Hippocampal formation (tissue), 2 donors: ENCODE measurements at regions not wholly inside any gene's neighbourhood (a gene's known extent, or its start where the extent isn't known, plus 50 kb on each side); places are given as distances from the start of the nearest gene placed in this dataset.

ENCODE experiments used
- DNase-seq, 2 donors: peaks; one replicate each; lab custom pipeline; 2025; lab: John Stamatoyannopoulos, UW

DNA sequence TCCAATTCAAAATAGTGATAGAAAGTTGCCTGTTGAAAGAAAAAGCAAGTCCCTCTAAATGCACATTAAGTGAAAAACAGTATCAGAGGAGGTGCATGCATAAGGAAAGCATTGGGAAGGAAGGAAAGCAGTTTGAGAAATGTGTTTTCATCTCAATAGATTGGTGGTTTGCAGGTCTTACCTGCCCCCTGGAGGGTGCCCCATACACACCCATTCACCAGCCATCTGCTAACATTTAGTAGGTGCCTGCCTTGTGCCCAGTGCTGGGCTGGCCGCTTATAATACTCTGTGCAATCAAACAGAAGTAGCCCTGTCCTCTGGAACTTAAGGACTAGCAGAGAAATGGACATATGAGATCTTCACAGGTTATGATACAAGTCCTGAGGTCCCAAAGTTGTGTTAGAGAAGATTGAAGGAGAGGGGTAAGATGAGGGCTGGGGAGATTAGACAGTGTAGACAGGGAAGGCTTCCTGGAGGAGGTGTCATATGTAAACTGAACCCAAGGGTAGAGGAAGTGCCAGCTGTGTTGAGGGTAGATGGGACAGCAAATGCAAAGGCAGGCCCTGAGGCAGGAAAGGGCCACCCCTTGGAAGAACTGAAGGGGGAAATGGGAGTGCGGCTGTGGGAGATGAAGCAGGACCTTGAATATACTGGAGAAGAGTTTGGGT, 184.2 kb downstream of the MN1 start:
- DNase-seq = no peak

- DNase-seq = no peak
Measured at GRCh38 chr22:27620367-27621154, 181.0 kb downstream of the MN1 start.

DNA sequence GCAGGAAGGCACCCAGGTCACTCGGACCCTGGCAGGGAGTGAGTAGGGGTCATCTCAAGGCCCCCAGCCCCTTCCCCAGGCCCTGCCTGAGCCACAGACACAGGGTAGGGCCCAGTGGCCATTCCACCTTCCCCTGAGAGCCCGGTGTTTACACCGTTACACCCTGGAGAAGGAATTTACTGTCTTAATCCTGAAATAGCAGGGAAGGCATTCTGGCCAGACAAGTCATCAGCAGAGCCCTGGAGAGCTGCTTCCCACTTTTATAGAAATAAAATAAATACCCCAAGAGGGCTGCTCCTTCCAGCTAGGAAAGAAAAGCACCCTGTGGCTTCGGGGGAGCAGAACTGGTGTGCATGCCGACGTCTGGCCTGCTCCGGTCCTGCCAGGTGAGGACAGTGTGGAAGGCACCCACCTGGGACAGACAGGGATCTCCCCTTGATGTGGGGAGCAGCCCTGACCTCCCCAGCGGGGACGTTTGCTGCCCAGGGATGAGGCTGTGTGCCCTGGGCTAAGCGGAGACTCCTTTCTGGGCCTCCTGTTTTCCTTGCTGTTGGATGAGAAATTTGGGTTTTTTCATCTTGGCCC, 180.0 kb downstream of the MN1 start:
- no peak for DNase-seq

GRCh38 chr22:27624042-27624441, 177.5 kb downstream of the MN1 start:
- no peak for DNase-seq

DNA sequence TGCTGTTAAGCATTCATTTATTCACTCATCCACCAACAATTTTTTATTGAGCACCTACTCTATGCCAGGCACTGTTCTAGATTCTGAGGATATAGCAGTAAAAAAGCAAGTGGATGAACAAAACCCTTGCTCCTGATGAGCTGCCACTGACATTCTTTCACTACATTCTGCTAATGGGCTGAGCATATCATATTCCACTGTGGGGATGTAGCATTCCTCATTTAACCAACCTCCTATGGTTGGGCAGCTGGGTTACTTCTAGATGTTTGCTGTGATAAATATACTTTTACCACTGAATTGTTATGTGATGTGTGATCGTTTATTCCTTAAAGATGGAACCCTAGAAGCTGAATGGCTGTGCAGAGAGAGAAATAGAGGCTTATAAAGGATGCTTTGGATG, 176.9 kb downstream of the MN1 start:
- no peak for DNase-seq

- DNase-seq = no peak
Measured at GRCh38 chr22:27625769-27626674, 175.5 kb downstream of the MN1 start.

GRCh38 chr22:27626675-27627443, 174.7 kb downstream of the MN1 start:
- DNase-seq = no peak

DNA sequence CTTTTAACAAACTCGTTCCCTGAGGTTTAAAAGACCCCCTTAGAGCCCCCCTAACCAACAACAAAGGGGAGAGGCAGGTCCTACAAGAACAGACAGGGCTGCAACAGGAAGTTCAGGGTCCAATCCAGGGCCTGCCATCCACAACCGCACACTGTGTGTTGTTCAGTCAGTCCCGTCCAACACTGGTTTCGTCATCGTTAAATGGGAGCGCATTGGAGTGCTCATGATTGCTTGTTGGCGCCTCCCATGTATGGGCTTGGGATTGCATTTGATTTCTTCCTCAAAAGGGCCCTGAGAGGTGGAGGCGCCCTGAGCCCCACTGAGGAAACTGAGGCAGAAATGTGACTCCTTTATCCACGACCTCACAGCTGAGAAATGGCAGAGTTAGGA, 174.1 kb downstream of the MN1 start:
- no peak for DNase-seq

- DNase-seq = no peak
Measured at GRCh38 chr22:27627901-27628300, 173.7 kb downstream of the MN1 start.

GRCh38 chr22:27628341-27628740, 173.2 kb downstream of the MN1 start:
- no peak for DNase-seq

DNA sequence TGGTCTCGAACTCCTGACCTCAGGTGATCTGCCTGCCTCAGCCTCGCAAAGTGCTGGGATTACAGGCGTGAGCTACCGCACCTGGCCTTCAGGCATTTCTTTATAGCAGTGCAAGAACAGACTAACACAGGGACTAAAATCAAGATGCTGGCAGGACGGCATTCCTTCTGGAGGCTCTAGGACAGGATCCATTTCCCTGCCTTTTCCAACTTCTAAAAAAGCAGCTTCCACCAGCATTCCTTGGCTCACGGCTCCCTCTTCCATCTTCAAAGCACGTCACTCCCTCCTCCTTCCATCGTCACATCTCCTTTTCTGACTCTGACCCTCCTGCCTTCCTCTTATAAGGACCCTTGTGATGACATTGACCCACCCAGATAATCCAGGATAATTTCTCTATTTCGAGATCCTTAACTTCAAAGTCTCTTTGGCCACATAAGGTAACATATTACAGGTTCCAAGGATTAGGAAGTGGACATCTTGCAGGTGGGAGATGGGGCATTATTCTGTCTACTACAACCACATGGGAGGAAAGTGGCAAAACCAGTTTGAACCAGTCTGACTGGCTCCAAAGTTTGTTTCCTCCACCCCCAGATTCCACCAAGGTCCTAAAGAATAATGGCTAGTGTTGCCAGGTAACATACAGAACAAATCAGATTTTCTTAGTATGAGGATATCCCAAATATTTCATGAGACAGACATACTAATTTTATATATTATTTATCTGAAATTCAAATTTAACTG, 172.5 kb downstream of the MN1 start:
- no peak for DNase-seq

DNA sequence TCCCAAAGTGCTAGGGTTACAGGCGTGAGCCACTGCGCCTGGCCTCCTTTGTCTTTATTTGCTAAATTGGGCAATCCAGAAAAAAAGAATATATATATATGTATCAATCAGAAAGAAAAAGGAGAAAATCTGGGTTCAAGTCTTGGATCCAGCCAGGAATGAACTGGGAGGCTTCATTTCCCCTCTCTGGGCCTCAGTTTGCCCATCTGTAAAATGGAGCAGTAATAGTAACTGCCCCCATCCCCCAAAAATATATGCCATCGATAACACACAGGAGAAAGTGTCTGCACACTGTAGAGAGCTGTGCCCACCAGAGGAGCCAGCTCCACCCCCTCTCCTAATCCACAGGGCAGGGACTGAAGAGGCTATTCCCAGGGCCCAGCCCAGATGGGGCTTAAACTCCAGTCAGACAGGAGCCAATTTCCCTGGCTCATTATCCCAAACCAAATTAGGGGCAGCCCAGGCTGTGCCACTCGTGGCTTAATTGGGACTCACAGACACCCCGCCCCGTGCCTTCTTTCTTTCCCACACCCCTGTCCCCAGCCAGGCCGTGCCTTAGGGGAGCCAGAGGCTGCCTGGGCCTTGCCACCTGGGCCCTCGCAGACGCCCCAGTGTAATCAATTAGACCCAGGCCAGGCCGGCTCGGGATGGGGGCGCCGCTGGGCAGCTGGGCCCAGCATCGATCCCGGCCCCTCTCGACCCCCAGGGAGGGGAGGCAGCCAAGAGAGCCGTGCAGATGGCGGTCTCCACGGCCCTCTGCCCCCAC, 171.5 kb downstream of the MN1 start:
- DNase-seq = no peak

- no peak for DNase-seq
Measured at GRCh38 chr22:27630754-27631153, 170.8 kb downstream of the MN1 start.

- no peak for DNase-seq
Measured at GRCh38 chr22:27631641-27632040, 169.9 kb downstream of the MN1 start.

- no peak for DNase-seq
Measured at GRCh38 chr22:27632451-27633295, 168.9 kb downstream of the MN1 start.

DNA sequence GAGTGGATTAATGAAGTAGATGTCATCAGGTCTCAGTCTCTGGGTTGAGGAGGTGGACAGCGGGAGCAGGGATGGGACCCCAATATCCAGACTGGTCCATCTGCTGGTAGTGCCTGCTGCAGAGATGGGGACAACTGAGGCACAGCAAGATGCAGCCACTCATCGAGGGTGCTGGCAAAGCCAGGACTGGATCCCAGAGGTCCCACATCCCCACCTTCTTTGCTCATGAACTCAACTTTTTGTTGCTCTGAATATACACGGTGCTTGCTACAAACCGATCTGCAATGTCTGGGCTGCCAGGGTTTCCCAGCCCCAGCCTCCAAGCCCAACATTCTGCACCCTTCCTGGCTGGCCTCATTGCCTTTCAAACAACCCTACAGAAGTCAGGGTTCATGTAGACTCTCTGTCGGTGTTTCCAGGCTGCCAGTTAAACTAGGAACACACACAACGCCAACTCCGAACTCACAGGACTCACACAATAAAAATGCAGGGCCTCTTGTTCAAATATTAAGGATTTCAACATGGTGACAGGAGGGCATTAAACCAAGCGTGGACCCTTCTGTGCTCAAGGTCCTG, 168.2 kb downstream of the MN1 start:
- DNase-seq = no peak

DNA sequence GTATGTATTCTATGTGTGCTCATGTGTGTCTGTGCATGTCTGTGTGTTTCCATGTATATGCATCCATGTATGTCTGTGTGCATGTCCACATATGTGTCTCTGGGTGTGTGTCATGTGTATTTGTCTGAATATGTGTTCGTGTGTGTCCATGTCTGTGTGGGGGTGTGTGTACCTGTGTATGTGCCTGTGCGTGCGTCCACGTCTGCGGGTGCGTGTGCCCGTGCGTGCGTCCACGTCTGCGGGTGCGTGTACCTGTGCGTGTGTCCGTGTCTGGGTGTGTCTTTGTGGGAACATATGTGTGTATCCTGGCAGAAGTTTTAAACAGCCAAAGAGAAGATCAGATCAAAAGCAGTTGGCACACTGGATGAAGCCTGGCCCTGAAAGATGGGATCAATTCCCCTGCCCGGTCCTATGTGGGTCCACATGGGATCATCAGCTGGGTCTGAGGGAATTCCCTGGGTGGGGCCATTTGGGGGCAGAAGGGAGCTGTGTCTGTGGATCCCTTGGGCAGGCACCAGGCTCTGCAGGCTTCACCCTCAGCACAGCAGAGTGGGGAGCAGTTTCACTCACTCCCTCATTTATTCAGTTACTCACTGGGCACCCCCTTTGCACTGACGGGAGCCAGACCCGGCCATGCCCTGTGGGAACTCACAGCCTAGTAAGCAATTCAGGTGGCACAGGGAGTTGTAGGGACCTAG, 167.4 kb downstream of the MN1 start:
- DNase-seq = no peak

- DNase-seq = no peak
Measured at GRCh38 chr22:27635435-27635834, 166.1 kb downstream of the MN1 start.
